Muscle of arm (tissue), 1 donor: ENCODE measurements at regions not wholly inside any gene's neighbourhood (a gene's known extent, or its start where the extent isn't known, plus 50 kb on each side); places are given as distances from the start of the nearest gene placed in this dataset.
"Not testable (repeated sequence)": the region's sequence is repeated elsewhere in the genome, so short reads cannot be mapped to it uniquely, and the experiment has no call there.

ENCODE experiments used
- DNase-seq: peaks from one replicate; pipeline ENCODE4 v3.0.0-alpha.2; 2013

DNA sequence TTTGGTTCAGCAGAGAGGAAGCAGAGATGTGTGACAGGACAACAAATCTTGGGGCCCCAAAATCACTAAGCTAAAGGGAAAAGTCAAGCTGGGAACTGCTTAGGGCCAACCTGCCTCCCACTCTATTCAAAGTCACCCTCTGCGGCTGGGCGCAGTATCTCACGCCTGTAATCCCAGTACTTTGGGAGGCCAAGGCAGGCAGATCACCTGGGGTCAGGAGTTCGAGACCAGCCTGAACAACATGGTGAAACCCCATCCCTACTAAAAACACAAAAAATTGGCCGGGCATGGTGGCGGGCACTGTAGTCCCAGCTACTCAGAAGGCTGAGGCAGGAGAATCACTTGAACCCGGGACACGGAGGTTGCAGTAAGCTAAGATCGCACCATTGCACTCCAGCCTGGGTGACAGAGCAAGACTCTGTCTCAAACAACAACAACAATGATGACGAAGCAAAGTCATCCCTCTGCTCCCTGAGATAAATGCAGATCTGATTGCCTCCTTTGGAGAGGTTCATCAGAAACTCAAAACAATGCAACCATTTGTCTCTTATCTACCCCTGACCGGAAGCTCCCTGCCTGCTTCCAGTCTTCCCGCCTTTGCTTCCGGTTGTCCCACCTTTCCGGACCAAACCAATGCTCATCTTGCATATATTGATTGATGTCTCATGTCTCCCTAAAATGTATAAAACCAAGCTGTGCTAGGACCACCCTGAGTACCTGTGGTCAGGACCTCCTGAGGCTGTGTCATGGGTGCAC is 136.4 kb upstream of the AFDN start:
- not testable (repeated sequence) for DNase-seq

DNA sequence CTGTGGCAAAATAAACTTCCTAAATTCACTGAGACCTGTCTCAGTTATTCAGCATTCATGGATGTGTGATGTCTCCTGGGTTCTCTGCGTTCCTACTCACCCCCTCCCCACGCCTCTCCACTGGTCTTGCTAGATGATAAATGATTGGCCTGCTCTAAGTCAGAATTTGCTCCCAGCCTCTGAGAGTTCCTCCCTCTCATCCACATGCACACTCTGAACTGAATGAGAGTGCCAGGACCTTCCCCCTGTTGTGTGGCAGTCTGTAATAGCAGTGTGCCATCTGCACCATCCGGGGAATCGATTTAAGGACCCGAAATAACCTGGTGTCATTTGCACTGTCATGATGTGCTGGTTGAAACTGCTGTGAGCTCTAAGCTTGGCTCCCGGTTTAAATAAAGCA is 135.8 kb upstream of the AFDN start:
- DNase-seq, result no peak

GRCh38 chr6:167691533-167692312 is 135.0 kb upstream of the AFDN start:
- no peak for DNase-seq

DNA sequence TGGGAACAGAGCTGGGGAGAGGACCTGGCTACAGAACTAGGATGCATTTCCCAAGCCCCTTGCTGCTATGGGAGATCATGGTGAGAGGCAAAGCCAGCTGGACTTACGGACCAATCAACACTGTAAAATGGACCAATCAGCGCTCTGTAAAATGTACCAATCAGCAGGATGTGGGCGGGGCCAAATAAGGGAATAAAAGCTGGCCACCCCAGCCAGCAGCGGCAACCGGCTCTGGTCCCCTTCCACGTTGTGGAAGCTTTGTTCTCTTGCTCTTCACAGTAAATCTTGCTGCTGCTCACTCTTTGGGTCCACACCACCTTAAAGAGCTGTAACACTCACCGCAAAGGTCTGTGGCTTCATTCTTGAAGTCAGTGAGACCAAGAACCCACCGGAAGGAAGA is 133.2 kb upstream of the AFDN start:
- DNase-seq, result not testable (repeated sequence)

GRCh38 chr6:167695831-167696230 is 130.9 kb upstream of the AFDN start:
- no peak for DNase-seq

- DNase-seq, result no peak
Measured at GRCh38 chr6:167696296-167696695, 130.4 kb upstream of the AFDN start.

- no peak for DNase-seq
Measured at GRCh38 chr6:167697316-167697715, 129.4 kb upstream of the AFDN start.

DNA sequence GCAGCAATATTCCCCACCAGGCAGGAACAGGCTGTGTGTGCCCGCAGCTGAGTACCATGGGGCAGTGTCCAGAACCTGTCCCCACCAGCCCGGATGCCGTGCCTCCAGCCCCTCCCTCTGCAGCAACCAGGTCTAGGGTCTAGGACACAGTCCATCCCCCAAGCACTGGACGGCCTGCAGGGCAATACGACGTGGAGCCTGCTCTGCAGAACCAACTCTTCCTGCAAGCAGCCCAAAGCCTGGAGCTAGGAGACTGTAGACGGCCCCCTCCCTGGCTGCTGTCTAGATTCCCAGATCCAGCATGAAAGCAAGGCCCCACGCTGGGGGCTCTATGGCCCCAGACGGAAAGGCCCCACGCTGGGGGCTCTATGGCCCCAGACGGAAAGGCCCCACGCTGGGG is 128.2 kb upstream of the AFDN start:
- no peak for DNase-seq

GRCh38 chr6:167699141-167699931 is 127.4 kb upstream of the AFDN start:
- DNase-seq, result peak; percentile 45

- no peak for DNase-seq
Measured at GRCh38 chr6:167700199-167700598, 126.5 kb upstream of the AFDN start.

- DNase-seq, result no peak
Measured at GRCh38 chr6:167701010-167701409, 125.7 kb upstream of the AFDN start.

GRCh38 chr6:167702241-167702827 is 124.4 kb upstream of the AFDN start:
- DNase-seq, result no peak

GRCh38 chr6:167703347-167703746 is 123.4 kb upstream of the AFDN start:
- DNase-seq, result no peak

GRCh38 chr6:167703781-167704180 is 122.9 kb upstream of the AFDN start:
- DNase-seq, result no peak

- DNase-seq, result no peak
Measured at GRCh38 chr6:167704396-167704901, 122.3 kb upstream of the AFDN start.

- DNase-seq, result no peak
Measured at GRCh38 chr6:167705211-167705750, 121.4 kb upstream of the AFDN start.

- DNase-seq, result no peak
Measured at GRCh38 chr6:167706313-167707109, 120.2 kb upstream of the AFDN start.

- DNase-seq, result no peak
Measured at GRCh38 chr6:167707686-167708500, 118.8 kb upstream of the AFDN start.

- DNase-seq, result no peak
Measured at GRCh38 chr6:167708501-167709094, 118.1 kb upstream of the AFDN start.
